WI38 (cell line): ENCODE measurements at regions not wholly inside any gene's neighbourhood (a gene's known extent, or its start where the extent isn't known, plus 50 kb on each side); places are given as distances from the start of the nearest gene placed in this dataset.

ENCODE experiments used
- H3K4me3 ChIP-seq: 2 replicates; pipeline ENCODE4 v1.5.1; 2011; ENCODE audit warnings: low read depth, mild to moderate bottlenecking, control low read depth, low read length
- TF ChIP-seq, protein P1 (sequence below): IDR thresholded peaks from 2 replicates; pipeline ENCODE4 v1.5.1; 2012; ENCODE audit warnings: low read depth, mild to moderate bottlenecking, control low read depth, low read length

DNA sequence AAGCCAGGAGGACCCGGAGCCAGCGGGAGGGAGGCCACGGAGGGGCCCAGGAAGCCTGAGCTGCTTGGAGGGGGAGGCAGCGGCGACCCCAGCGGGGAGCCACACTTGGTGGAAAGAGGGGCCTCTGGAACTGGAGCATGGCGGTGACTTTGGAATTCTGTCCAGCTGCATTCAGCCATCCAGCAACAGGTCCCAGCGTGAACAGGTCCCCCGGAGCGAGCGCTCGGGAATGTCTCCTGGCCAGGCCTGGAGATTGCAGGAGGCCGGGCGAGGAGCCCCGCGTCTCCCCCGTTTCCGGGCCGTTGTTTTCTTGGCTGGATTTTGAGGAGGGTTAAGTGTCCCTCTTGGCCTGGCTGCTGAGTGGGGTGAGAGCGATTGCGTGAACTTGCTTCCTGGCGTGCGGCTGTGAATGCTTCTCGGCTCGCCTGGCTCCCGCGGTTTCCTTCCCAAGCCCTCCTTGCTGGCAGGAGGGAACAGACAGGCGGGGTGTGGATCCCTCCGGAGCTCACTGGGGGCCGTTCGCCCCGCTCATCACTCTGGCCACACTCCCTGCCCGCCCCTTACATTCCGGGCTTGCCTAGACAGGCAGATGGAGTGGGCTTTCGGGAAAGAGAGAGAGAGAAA lies 125.3 kb upstream of the IRX4 start:
- TF ChIP-seq, protein P1, sequence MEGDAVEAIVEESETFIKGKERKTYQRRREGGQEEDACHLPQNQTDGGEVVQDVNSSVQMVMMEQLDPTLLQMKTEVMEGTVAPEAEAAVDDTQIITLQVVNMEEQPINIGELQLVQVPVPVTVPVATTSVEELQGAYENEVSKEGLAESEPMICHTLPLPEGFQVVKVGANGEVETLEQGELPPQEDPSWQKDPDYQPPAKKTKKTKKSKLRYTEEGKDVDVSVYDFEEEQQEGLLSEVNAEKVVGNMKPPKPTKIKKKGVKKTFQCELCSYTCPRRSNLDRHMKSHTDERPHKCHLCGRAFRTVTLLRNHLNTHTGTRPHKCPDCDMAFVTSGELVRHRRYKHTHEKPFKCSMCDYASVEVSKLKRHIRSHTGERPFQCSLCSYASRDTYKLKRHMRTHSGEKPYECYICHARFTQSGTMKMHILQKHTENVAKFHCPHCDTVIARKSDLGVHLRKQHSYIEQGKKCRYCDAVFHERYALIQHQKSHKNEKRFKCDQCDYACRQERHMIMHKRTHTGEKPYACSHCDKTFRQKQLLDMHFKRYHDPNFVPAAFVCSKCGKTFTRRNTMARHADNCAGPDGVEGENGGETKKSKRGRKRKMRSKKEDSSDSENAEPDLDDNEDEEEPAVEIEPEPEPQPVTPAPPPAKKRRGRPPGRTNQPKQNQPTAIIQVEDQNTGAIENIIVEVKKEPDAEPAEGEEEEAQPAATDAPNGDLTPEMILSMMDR = no peak
- no peak overlapping the region for H3K4me3 ChIP-seq

- TF ChIP-seq, protein P1 = no peak
- no peak overlapping the region for H3K4me3 ChIP-seq
These were observed 124.8 kb upstream of the IRX4 start for GRCh38 chr5:2007496-2007877.

DNA sequence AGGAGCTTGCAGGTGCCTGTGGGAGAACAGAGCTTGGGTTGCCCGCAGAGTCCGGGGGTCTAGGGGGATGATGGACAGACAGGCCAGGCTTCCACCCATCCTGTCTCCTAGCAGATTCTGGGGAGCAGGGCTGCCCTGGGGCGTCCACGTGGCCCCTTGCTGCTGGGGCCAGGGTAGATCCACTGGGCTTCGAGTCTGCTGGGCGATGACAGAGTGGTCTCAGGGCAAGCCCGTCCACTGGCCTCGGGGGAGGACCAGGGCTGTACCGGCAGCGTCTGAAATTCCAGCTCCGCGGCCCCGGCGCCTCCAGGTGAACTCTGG lies 124.2 kb upstream of the IRX4 start:
- no peak overlapping the region for H3K4me3 ChIP-seq
- TF ChIP-seq, protein P1 = no peak

DNA sequence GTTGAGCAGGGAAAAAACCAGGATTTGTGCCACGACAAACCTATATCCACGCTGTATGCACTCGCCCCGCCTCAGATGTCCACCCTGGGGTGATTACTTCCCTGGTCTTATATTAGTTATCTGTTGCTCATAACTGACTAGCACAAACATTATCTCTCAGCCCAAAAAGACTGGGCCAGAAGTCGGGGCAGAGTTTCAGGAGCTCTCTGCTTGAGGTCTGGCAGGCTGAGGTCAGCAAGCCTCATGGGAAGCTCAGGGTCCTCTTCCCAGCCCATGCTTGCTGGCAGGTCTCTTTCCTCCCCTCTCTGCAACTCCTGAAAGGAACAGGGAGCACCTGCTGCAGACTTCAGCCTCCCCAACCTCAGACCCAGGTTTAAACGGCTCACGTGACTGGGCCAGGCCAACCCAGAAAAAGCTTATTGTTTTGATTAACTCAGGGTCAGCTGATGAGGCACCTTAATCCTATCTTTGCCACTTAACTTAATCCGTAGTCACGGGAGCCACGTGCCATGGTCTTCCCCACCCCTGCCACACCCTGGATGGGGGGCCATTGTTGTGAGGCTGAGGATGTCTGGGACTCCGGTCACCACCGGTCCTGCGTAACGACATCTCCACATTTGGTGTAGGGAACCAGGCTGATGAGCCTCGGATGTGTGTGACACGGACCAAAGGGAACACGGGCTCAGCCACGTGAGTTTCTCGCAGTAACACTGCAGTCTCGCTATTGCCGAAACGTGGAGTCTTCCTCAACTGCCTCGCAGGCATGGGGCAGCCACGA lies 123.7 kb upstream of the IRX4 start:
- no peak overlapping the region for H3K4me3 ChIP-seq

GRCh38 chr5:2005101-2006041 lies 122.6 kb upstream of the IRX4 start:
- TF ChIP-seq, protein P1 = no peak
- no peak overlapping the region for H3K4me3 ChIP-seq

More for the DNA sequence above, 123.7 kb upstream of the IRX4 start:
- TF ChIP-seq, protein P1 = no peak

DNA sequence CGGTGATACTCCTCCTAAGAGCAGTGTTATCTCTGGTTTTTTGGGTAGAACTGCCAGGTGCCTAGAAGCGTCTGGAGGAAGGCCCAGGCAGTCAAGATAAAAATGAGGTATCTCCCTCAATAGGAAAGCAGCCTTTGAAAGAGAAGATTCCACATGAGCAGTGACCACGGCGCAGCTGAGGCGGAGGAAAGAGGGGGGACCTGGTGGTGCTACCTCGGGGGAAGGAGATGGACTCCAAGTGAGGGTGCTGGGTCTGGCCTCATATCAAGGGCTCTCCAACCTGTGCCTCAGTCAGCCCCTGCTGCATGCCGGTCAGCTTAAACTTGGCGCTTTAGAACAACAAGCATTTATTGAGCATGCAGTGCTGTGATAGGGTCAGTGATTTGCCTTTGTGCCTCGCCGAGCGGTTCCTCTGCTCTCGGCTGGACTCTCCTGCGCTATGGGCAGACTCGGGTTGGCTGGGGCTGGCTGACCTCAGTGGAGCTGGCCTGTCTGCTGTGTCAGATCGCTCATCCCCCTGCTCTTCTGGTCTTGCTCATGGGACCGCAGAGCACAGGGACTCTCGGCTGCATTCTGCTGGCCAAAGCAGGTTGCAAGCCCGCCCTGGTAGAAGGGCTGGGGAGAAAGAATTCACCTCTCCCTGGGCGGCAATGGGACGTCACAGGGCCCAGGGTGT lies 121.1 kb upstream of the IRX4 start:
- no peak overlapping the region for H3K4me3 ChIP-seq
- TF ChIP-seq, protein P1 = no peak
